Lower leg skin (tissue), 3 donors: ENCODE measurements at regions not wholly inside any gene's neighbourhood (a gene's known extent, or its start where the extent isn't known, plus 50 kb on each side); places are given as distances from the start of the nearest gene placed in this dataset.

ENCODE experiments used
- POLR2A ChIP-seq, 2 donors: fragments of 450-650 bp; IDR thresholded peaks; one replicate each; pipeline ENCODE4 v1.6.1; 2016 to 2017; ENCODE audit warnings: antibody characterized with exemption in 2 of 2, mild to moderate bottlenecking in 1 of 2, moderate library complexity in 1 of 2
- TF ChIP-seq, protein P1 (sequence below), 3 donors: fragments of 450-650 bp; IDR thresholded peaks; one replicate each; pipeline ENCODE4 v1.5.1; 2016; ENCODE audit warnings: antibody characterized with exemption in 3 of 3, mild to moderate bottlenecking in 3 of 3, moderate library complexity in 2 of 3

DNA sequence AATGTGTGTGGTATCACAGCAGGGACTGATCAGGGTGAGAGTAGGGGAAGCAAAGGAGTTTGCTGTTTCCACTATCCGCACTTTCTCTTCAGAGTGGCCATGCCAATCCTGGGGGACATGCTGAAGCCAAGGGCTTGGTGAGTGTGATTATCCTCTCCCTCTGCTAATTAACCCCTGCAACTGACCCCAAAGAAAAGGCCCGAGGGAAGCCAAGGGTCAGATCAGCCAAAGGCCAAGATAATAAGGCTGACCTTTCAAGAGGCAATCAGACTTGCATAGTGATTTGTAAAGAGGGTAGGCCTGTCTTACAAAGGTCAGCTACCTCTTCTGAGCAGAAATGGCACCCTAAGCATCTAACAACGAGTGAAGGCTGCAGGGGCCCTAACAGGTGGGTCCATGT lies 420.5 kb upstream of the CPEB2 start:
- TF ChIP-seq, protein P1, sequence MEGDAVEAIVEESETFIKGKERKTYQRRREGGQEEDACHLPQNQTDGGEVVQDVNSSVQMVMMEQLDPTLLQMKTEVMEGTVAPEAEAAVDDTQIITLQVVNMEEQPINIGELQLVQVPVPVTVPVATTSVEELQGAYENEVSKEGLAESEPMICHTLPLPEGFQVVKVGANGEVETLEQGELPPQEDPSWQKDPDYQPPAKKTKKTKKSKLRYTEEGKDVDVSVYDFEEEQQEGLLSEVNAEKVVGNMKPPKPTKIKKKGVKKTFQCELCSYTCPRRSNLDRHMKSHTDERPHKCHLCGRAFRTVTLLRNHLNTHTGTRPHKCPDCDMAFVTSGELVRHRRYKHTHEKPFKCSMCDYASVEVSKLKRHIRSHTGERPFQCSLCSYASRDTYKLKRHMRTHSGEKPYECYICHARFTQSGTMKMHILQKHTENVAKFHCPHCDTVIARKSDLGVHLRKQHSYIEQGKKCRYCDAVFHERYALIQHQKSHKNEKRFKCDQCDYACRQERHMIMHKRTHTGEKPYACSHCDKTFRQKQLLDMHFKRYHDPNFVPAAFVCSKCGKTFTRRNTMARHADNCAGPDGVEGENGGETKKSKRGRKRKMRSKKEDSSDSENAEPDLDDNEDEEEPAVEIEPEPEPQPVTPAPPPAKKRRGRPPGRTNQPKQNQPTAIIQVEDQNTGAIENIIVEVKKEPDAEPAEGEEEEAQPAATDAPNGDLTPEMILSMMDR (IDR thresholded peaks at IDR 0.05), result no peak
- TF ChIP-seq POLR2A (IDR thresholded peaks at IDR 0.05), result no peak
